LNCaP clone FGC (cell line): ENCODE measurements at regions not wholly inside any gene's neighbourhood (a gene's known extent, or its start where the extent isn't known, plus 50 kb on each side); places are given as distances from the start of the nearest gene placed in this dataset.

Source experiments
- DNase-seq: peaks from one replicate; pipeline ENCODE4 v3.0.0-alpha.2; 2011; ENCODE audit warnings: low read depth
- H3K4me3 ChIP-seq: 2 replicates; pipeline ENCODE4 v1.5.1; 2011; ENCODE audit warnings: mild to moderate bottlenecking, low read depth, low read length, control low read depth
- TF ChIP-seq, protein P1 (sequence below): IDR thresholded peaks from 2 replicates; pipeline ENCODE4 v1.5.1; 2012; ENCODE audit warnings: mild to moderate bottlenecking; ENCODE audit not compliant: control insufficient read depth, insufficient read depth; ENCODE audit errors: extremely low read depth

DNA sequence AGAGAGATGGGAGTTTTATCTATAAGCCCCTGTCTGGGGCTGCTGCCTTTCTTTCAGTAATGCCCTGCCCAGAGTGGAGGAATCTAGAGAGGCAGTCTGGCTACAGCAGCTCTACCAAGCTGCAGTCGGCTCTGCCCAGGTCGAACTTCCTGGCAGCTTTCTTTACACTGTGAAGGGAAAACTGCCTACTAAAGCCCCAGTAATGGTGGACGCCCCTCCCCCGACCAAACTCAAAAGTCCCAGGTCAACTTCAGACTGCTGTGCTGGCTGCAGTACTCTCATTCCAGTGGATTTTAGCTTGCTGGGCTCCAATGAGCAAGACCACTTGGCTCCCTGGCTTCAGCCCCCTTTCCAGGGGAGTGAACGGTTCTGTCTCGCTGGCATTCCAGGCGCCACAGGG, 65.9 kb upstream of the RARB start:
- TF ChIP-seq, protein P1, sequence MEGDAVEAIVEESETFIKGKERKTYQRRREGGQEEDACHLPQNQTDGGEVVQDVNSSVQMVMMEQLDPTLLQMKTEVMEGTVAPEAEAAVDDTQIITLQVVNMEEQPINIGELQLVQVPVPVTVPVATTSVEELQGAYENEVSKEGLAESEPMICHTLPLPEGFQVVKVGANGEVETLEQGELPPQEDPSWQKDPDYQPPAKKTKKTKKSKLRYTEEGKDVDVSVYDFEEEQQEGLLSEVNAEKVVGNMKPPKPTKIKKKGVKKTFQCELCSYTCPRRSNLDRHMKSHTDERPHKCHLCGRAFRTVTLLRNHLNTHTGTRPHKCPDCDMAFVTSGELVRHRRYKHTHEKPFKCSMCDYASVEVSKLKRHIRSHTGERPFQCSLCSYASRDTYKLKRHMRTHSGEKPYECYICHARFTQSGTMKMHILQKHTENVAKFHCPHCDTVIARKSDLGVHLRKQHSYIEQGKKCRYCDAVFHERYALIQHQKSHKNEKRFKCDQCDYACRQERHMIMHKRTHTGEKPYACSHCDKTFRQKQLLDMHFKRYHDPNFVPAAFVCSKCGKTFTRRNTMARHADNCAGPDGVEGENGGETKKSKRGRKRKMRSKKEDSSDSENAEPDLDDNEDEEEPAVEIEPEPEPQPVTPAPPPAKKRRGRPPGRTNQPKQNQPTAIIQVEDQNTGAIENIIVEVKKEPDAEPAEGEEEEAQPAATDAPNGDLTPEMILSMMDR, result no peak
- no peak overlapping the region for H3K4me3 ChIP-seq
- DNase-seq, result no peak

DNA sequence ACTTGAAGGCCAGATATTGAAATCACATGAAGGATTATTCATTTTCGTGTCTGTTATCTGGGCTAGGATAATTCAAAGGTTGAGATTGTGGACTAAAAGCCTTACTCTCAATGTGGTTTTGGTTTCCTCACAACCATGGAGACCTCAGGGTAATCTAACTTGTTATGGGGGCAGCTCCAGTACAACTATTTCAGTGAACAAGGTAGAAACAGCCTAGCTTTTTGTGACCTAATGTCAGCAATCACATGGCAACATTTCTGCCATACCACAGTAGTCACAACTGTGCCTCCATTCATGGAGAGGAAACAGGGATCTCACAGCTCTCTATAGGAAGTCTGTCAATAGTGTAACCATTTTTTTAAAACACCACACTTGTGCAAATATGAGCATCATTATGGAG, 62.4 kb upstream of the RARB start:
- H3K4me3 ChIP-seq, result no peak overlapping the region
- DNase-seq, result no peak
- TF ChIP-seq, protein P1, result no peak

DNA sequence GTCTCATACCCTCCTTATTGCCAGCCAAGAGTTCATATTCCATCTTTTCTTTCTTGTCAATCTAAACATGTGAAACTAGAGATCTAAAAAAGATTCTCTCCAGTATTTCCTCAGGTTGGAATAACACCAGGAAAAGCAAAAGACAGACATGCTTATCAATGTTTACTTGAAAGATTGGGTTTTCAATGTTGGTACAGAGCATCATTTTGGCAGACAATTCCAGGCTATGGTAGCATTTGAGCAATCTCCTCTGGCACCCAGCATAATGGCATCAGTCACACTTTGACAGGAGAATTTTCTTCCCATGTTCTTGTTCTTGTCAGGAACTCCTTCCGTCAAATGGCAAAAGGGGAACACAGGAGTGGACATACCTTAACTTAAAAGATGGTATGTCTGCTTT, 61.0 kb upstream of the RARB start:
- H3K4me3 ChIP-seq, result no peak overlapping the region
- no peak for DNase-seq
- TF ChIP-seq, protein P1, result no peak

DNA sequence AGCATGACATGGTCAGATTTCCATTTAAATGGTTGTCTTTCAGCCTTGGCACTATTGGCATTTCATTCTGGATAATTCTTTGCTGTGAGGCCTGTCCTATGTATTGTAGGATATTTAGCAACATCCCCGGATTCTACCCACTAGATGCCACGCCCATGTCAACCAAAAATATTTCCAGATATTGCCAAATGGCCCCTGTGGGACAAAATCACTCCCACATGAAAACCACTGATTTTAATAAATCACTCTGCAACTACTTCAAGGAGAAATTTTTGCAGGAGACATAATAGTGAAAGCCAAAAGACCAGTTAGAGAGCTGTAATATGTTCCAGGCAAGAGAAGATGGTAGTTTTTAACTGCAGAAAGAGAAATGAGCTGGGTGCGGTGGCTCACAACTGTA, 55.9 kb upstream of the RARB start:
- no peak overlapping the region for H3K4me3 ChIP-seq
- TF ChIP-seq, protein P1, result no peak
- DNase-seq, result no peak

DNA sequence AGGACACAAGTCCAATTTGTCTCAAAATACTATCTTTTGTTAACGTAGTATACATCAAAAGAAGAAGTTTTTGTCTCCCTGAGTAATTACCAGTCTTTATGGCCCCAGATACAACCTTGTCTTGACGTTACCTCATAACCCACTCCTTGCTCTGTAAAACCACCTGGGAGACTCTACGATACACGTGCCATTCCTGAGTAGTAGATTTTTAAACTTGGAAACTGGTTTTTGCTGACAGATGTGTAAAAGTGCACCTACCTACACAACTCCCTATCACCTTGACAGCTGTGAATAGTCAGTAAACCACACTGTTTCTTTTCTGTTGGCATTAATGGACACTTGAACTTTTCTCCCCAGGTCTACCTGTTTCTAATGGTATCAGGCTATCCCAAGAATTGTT, 51.7 kb upstream of the RARB start:
- no peak overlapping the region for H3K4me3 ChIP-seq
- no peak for DNase-seq
- TF ChIP-seq, protein P1, result no peak

DNA sequence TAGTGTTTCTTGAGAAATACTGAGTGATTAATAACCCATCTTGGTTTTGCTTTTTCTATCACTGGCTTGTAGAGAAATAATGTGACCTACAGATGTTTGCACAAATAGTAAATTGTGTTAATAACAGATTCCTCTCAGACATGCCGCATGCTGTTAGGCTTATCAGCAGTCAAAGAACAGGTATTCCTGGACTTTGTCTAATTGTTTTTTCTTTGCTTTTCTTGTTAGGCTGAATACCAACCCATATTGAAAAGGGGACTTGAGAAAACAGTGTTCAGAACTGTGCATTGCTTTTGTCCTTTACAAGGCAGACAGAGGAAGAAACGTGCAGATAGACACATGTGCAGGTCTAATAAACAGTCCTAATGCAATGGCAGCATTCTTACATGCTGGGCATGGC, 51.0 kb upstream of the RARB start:
- TF ChIP-seq, protein P1, result no peak
- H3K4me3 ChIP-seq, result no peak overlapping the region
- no peak for DNase-seq
